Progenitor cell of endocrine pancreas (in vitro differentiated cells): ENCODE measurements at regions not wholly inside any gene's neighbourhood (a gene's known extent, or its start where the extent isn't known, plus 50 kb on each side); places are given as distances from the start of the nearest gene placed in this dataset.

Source experiments
- DNase-seq: peaks from one replicate; pipeline ENCODE4 v3.0.0; 2021; ENCODE audit warnings: low spot score; ENCODE audit not compliant: unreplicated experiment
- H3K27ac Mint-ChIP-seq: 2 replicates; pipeline ENCODE4 v1.8.0; 2021; ENCODE audit warnings: mild to moderate bottlenecking, moderate library complexity, mixed read lengths
- H3K27me3 Mint-ChIP-seq: 2 replicates; pipeline ENCODE4 v1.8.0; 2021; ENCODE audit warnings: mixed read lengths
- H3K36me3 Mint-ChIP-seq: 2 replicates; pipeline ENCODE4 v1.8.0; 2022; ENCODE audit warnings: mixed read lengths; ENCODE audit not compliant: insufficient read depth
- H3K4me1 Mint-ChIP-seq: 2 replicates; pipeline ENCODE4 v1.8.0; 2021; ENCODE audit warnings: low read depth, mixed read lengths
- H3K4me3 Mint-ChIP-seq: 2 replicates; pipeline ENCODE4 v1.8.0; 2021; ENCODE audit warnings: low read depth, mild to moderate bottlenecking, moderate library complexity, mixed read lengths
- H3K9me3 Mint-ChIP-seq: 2 replicates; pipeline ENCODE4 v1.8.0; 2021; ENCODE audit warnings: low read depth, mixed read lengths
- CTCF ChIP-seq: fragments of 200-600 bp; sonication (generic); IDR thresholded peaks from one replicate; pipeline ENCODE4 v1.5.0; 2021; ENCODE audit warnings: antibody characterized with exemption, mild to moderate bottlenecking; ENCODE audit not compliant: unreplicated experiment

- no peak for TF ChIP-seq CTCF
- peaks cover 5% of the 10 kb centered on the region for H3K4me1 Mint-ChIP-seq
- no peak overlapping the region for H3K27ac Mint-ChIP-seq
- no peak for DNase-seq
- H3K36me3 Mint-ChIP-seq = no peaks in the 10 kb centered on the region
- no peak overlapping the region for H3K4me3 Mint-ChIP-seq
- no peaks in the 10 kb centered on the region for H3K9me3 Mint-ChIP-seq
- H3K27me3 Mint-ChIP-seq = peaks cover 91% of the 10 kb centered on the region
These were observed 77.9 kb downstream of the INSIG1 start for GRCh38 chr7:155375337-155376277.

- Mint-ChIP-seq H3K4me3 (no peak overlapping the region), H3K36me3 (no peaks in the 10 kb centered on the region), H3K27ac (no peak overlapping the region), H3K4me1 (peaks cover 11% of the 10 kb centered on the region), H3K27me3 (peaks cover 90% of the 10 kb centered on the region), H3K9me3 (no peaks in the 10 kb centered on the region)
- TF ChIP-seq CTCF = no peak
- DNase-seq = no peak
These were observed 79.6 kb downstream of the INSIG1 start for GRCh38 chr7:155377071-155377837.

GRCh38 chr7:155377838-155378579, 79.9 kb upstream of the EN2 start:
- Mint-ChIP-seq H3K36me3 (no peaks in the 10 kb centered on the region), H3K4me1 (peaks cover 11% of the 10 kb centered on the region), H3K4me3 (no peak overlapping the region), H3K9me3 (no peaks in the 10 kb centered on the region), H3K27ac (no peak overlapping the region), H3K27me3 (peaks cover 92% of the 10 kb centered on the region)
- TF ChIP-seq CTCF = no peak
- no peak for DNase-seq

GRCh38 chr7:155378580-155378934, 79.4 kb upstream of the EN2 start:
- H3K4me1 Mint-ChIP-seq = peaks cover 11% of the 10 kb centered on the region
- H3K4me3 Mint-ChIP-seq = no peak overlapping the region
- no peak for DNase-seq
- no peak overlapping the region for H3K27ac Mint-ChIP-seq
- no peaks in the 10 kb centered on the region for H3K36me3 Mint-ChIP-seq
- no peak for TF ChIP-seq CTCF
- no peaks in the 10 kb centered on the region for H3K9me3 Mint-ChIP-seq
- H3K27me3 Mint-ChIP-seq = peaks cover 92% of the 10 kb centered on the region
